ENCODE measurements at regions not wholly inside any gene's neighbourhood (a gene's known extent, or its start where the extent isn't known, plus 50 kb on each side); places are given as distances from the start of the nearest gene placed in this dataset.
A peak's percentile ranks its signal among the peaks of the same experiment; 100 is the strongest.

DNA sequence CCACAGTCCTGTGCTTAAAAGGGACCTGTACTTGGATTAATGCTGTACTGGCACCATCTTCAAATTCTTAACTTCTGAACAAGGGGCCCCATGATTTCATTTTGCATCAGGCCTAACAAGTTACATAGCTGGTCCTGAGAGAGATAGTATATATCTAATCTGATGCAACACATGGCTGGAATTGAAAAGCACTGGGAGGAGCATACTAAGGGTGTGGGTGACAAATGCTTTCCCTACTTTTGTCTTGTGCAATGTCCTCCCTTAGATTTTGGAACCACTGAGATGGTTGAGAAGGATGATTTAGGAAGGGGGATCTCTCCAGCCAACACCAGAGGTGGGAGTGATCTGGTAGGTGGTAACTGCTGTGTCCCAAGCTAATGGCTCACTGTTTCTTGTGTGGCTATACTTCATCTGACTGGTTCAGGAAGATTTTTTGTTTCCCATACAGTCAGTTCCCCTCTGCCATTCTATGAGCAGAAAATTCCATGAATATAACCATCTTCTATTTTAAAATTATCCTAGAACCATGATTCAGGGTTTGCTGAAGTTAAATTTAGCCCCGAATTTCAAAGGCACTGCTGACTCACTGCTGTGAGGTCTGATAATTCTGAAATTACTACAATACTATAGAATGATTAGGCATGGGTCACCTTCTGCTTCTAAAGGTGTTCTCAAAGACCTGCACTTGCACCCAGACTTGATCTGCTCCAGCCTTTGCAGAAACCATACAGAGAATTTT, 108.3 kb upstream of the NCKAP5 start:
- TF ChIP-seq POLR2A (IDR thresholded peaks at IDR 0.05): no peak
- TF ChIP-seq CTCF (IDR thresholded peaks at IDR 0.05): no peak
- no peak for TF ChIP-seq POLR2AphosphoS5 (IDR thresholded peaks at IDR 0.05)
- H3K27ac ChIP-seq: no peak overlapping the region
- WGBS, 2 donors (ENCODE audit: low coverage in 1 of 2): 57 to 60% methylated on average over 1 of the region's 1 CpG
- H3K4me3 ChIP-seq: no peak overlapping the region
- no peaks in the 10 kb centered on the region for H3K9me3 ChIP-seq
- H3K4me1 ChIP-seq: peaks cover 0 to 31% (median 13%) of the 10 kb centered on the region in 3 donors
- ATAC-seq: peak; percentile 23
- no peaks in the 10 kb centered on the region for H3K36me3 ChIP-seq
- H3K27me3 ChIP-seq: no peaks in the 10 kb centered on the region

DNA sequence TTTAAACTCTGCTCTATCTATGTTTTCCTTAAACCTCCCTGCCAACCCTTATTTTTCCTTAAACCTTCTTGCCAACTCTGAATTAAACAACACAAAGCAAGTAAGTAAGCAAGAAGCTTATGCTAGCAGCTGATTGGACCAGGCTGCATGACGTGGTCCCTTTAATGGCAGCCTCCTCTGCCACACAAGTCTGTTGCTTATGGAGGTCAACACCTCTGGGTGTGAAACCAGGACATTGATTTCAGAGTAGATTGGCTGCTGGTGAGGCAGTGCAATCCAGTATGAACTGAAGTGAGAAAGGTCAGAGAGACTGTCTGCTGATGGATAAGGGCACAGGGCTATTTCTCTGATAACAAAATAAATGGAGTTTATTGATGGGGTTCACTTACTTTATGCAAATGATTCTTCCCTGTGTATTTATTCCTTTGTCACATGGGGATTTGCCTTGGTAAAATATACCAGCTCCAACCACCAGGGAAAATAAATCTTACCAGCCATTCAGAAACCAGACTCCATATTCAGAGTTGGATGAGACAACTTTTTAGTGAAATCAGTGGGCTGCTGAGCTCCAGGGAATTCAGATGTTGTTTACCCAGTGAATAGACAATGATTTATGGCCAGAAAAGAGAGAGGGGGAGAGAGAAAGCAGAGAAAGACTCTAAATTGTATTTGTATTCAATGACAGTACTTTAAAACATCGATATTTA, 112.2 kb upstream of the NCKAP5 start:
- no peak for ATAC-seq
- H3K9me3 ChIP-seq: no peaks in the 10 kb centered on the region
- no peak for TF ChIP-seq POLR2A (IDR thresholded peaks at IDR 0.05)
- no peak for TF ChIP-seq EP300 (IDR thresholded peaks at IDR 0.05)
- TF ChIP-seq POLR2AphosphoS5 (IDR thresholded peaks at IDR 0.05): no peak
- no peak for TF ChIP-seq CTCF (IDR thresholded peaks at IDR 0.05)
- H3K4me1 ChIP-seq: peaks cover 0 to 4% (median 0%) of the 10 kb centered on the region in 3 donors
- 85 to 94% methylated on average over 2 of the region's 2 CpGs for WGBS, 2 donors (ENCODE audit: low coverage in 1 of 2)
- H3K36me3 ChIP-seq: no peaks in the 10 kb centered on the region
- H3K4me3 ChIP-seq: no peak overlapping the region
- H3K27me3 ChIP-seq: no peaks in the 10 kb centered on the region
- no peak overlapping the region for H3K27ac ChIP-seq

DNA sequence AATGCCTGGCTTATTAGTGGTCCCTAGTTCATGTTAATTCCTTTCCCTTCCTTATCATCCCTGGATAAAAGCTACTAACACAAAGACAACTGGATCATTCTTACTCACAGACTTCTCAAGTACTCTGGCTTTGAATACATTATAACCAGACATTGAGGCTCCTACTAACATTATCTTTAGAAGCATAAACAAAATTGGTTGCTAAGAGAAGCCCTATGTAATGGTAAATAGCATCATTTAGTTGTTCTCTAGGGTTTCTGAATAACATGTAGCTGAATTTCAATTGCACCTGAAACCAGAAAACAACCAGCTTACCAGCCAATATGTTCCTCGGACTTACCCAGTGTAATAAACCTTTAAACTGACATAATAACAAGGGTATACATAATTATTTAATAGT, 114.1 kb upstream of the NCKAP5 start:
- 80 to 93% methylated on average over 1 of the region's 1 CpG for WGBS, 2 donors (ENCODE audit: low coverage in 1 of 2)
- Histone ChIP-seq H3K9me3 (no peaks in the 10 kb centered on the region), H3K27ac (no peak overlapping the region), H3K4me3 (no peak overlapping the region), H3K4me1 (no peaks in the 10 kb centered on the region), H3K36me3 (no peaks in the 10 kb centered on the region), H3K27me3 (no peaks in the 10 kb centered on the region)
- no peak for ATAC-seq
- TF ChIP-seq EP300 (IDR thresholded peaks at IDR 0.05): no peak
- TF ChIP-seq CTCF (IDR thresholded peaks at IDR 0.05): no peak
- no peak for TF ChIP-seq POLR2A (IDR thresholded peaks at IDR 0.05)
- TF ChIP-seq POLR2AphosphoS5 (IDR thresholded peaks at IDR 0.05): no peak

DNA sequence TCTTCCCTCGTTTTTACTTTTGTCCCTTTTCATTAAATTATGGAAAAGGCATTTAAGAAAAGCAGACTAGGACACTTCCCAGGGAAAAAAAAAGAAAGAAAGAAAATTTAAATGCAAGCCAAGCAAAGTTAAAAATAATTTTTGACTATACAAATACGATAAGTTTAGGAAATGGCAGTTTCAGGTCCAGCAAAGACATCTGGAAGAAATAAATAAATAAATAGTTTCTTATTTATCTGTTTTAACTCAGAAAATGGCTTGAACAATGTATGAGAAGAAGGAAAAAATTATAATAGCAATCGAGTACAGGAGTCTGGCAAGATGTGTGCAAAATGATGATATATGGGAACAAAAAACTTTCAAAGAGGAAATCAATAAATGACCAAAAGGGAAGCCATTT, 114.6 kb upstream of the NCKAP5 start:
- H3K9me3 ChIP-seq: no peaks in the 10 kb centered on the region
- TF ChIP-seq EP300 (IDR thresholded peaks at IDR 0.05): no peak
- TF ChIP-seq POLR2A (IDR thresholded peaks at IDR 0.05): no peak
- TF ChIP-seq CTCF (IDR thresholded peaks at IDR 0.05): no peak
- TF ChIP-seq POLR2AphosphoS5 (IDR thresholded peaks at IDR 0.05): no peak
- no peaks in the 10 kb centered on the region for H3K36me3 ChIP-seq
- H3K4me3 ChIP-seq: no peak overlapping the region
- no peak overlapping the region for H3K27ac ChIP-seq
- no peaks in the 10 kb centered on the region for H3K27me3 ChIP-seq
- no peak for ATAC-seq
- 33 to 43% methylated on average over 3 of the region's 3 CpGs for WGBS, 2 donors (ENCODE audit: low coverage in 1 of 2)
- H3K4me1 ChIP-seq: no peaks in the 10 kb centered on the region

All from gastroesophageal sphincter (tissue), 4 donors.